ENCODE measurements at regions not wholly inside any gene's neighbourhood (a gene's known extent, or its start where the extent isn't known, plus 50 kb on each side); places are given as distances from the start of the nearest gene placed in this dataset.
A peak's percentile ranks its signal among the peaks of the same experiment; 100 is the strongest.

DNA sequence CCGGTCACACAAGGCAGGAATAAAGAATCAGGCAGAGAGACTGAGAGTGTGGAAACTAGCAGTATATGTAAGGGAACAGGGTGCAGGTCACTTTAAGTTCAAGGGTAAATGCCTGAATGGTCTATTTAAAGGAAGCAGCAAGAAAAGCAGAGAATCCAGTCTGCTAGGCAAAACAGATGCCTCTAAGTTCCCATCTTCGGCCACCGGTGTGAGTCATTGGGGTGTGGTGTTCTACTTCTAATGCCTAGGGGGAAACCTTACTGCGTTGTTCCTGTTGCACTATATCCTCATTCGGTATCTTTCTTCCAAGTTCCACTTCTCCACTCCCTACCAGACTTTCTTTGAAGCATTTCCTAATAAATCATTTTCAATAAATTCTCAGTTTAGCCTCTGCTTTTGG, 259.9 kb downstream of the HHIPL2 start:
- Histone ChIP-seq H2BK5ac (ENCODE audit: low read depth, low read length, poor library complexity) (no peak overlapping the region), H3K4me2 (ENCODE audit: low read length) (no peak overlapping the region), H3K4me3 (ENCODE audit: low read depth, low read length) (no peak overlapping the region), H2AK5ac (ENCODE audit: low read length) (no peak overlapping the region), H3K9me3 (ENCODE audit: insufficient read depth, low read depth, low read length) (no peaks in the 10 kb centered on the region), H2BK120ac (ENCODE audit: insufficient read depth, low read length, poor library complexity) (no peak overlapping the region), H3K36me3 (ENCODE audit: control insufficient read depth in 1 of 2, insufficient read depth in 2 of 2, low read length in 2 of 2) (no peaks in the 10 kb centered on the region), H4K12ac (ENCODE audit: low read depth, low read length) (no peak overlapping the region), H3K27me3 (ENCODE audit: insufficient read depth, low read length) (no peaks in the 10 kb centered on the region), H3K23ac (ENCODE audit: low read length) (no peak overlapping the region), H3K27ac (ENCODE audit: low read depth, low read length) (no peak overlapping the region), H3K14ac (ENCODE audit: low read length) (no peak overlapping the region), H3K18ac (ENCODE audit: low read length) (no peak overlapping the region), H4K8ac (ENCODE audit: low read depth, low read length) (no peak overlapping the region), H3K4me1 (ENCODE audit: control insufficient read depth in 1 of 2, insufficient read depth in 2 of 2, low read length in 2 of 2) (peaks cover 0 to 2% of the 10 kb centered on the region in 2 experiments), H2AFZ (ENCODE audit: insufficient read depth, low read length, poor library complexity) (no peak overlapping the region), H2BK12ac (ENCODE audit: low read length) (no peak overlapping the region), H3K4ac (ENCODE audit: low read depth, low read length) (no peak overlapping the region), H3K9ac (ENCODE audit: low read length) (no peak overlapping the region), H3K79me1 (ENCODE audit: low read length) (no peaks in the 10 kb centered on the region), H4K91ac (ENCODE audit: low read depth, low read length) (no peak overlapping the region), H3K79me2 (ENCODE audit: control insufficient read depth, insufficient read depth, low read length, poor library complexity) (no peaks in the 10 kb centered on the region)
- no CpG with 5 or more reads among the region's 5 CpGs for WGBS (ENCODE audit: extremely low coverage, insufficient coverage, insufficient read length)
- DNase-seq, result peak in 1 of 2 donors; percentile 16

- no CpG with 5 or more reads among the region's 3 CpGs for WGBS (ENCODE audit: extremely low coverage, insufficient coverage, insufficient read length)
- no peak overlapping the region for H2AFZ ChIP-seq (ENCODE audit: insufficient read depth, low read length, poor library complexity)
These were observed 261.9 kb downstream of the HHIPL2 start for GRCh38 chr1:222286011-222286410.

DNA sequence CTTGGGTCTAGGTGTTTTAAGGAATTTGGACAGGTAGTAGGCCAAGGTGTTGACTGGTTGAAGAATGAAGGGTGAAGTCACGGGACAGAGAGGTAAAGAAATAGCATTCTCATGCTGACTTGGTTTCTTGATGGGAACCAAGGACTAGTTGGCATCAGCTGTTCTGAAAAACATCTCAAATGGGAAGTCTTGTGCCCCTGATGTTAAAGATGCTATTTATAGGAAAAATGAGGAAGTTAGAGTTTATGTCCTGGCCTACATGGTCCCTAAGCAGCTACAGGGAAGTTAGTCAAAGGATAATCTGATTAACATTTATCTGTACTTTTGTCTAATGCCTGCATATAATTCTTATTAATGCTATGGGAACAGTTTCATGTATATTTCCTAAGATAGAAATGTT, 262.4 kb downstream of the HHIPL2 start:
- Histone ChIP-seq H3K9ac (ENCODE audit: low read length) (no peak overlapping the region), H3K79me2 (ENCODE audit: control insufficient read depth, insufficient read depth, low read length, poor library complexity) (no peaks in the 10 kb centered on the region), H3K14ac (ENCODE audit: low read length) (no peak overlapping the region), H3K27ac (ENCODE audit: low read depth, low read length) (no peak overlapping the region), H4K8ac (ENCODE audit: low read depth, low read length) (no peak overlapping the region), H4K91ac (ENCODE audit: low read depth, low read length) (no peak overlapping the region), H3K79me1 (ENCODE audit: low read length) (no peaks in the 10 kb centered on the region), H2BK5ac (ENCODE audit: low read depth, low read length, poor library complexity) (no peak overlapping the region), H2BK120ac (ENCODE audit: insufficient read depth, low read length, poor library complexity) (no peak overlapping the region), H2AK5ac (ENCODE audit: low read length) (no peak overlapping the region), H4K12ac (ENCODE audit: low read depth, low read length) (no peak overlapping the region), H3K4me2 (ENCODE audit: low read length) (no peak overlapping the region), H3K18ac (ENCODE audit: low read length) (no peak overlapping the region), H2BK12ac (ENCODE audit: low read length) (no peak overlapping the region), H3K23ac (ENCODE audit: low read length) (no peak overlapping the region), H3K4me1 (ENCODE audit: control insufficient read depth in 1 of 2, insufficient read depth in 2 of 2, low read length in 2 of 2) (peaks cover 0 to 2% of the 10 kb centered on the region in 2 experiments), H2AFZ (ENCODE audit: insufficient read depth, low read length, poor library complexity) (no peak overlapping the region), H3K4me3 (ENCODE audit: low read depth, low read length) (no peak overlapping the region), H3K36me3 (ENCODE audit: control insufficient read depth in 1 of 2, insufficient read depth in 2 of 2, low read length in 2 of 2) (no peaks in the 10 kb centered on the region), H3K9me3 (ENCODE audit: insufficient read depth, low read depth, low read length) (no peaks in the 10 kb centered on the region), H3K4ac (ENCODE audit: low read depth, low read length) (no peak overlapping the region), H3K27me3 (ENCODE audit: insufficient read depth, low read length) (no peaks in the 10 kb centered on the region)
- WGBS (ENCODE audit: extremely low coverage, insufficient coverage, insufficient read length), result no CpG with 5 or more reads among the region's 1 CpG
- no peak for DNase-seq

More at GRCh38 chr1:222286011-222286410, 261.9 kb downstream of the HHIPL2 start:
- H3K36me3 ChIP-seq (ENCODE audit: control insufficient read depth in 1 of 2, insufficient read depth in 2 of 2, low read length in 2 of 2), result no peaks in the 10 kb centered on the region
- H3K4ac ChIP-seq (ENCODE audit: low read depth, low read length), result no peak overlapping the region
- no peak overlapping the region for H4K8ac ChIP-seq (ENCODE audit: low read depth, low read length)
- H3K27ac ChIP-seq (ENCODE audit: low read depth, low read length), result no peak overlapping the region
- no peak overlapping the region for H2BK12ac ChIP-seq (ENCODE audit: low read length)
- no peak overlapping the region for H2BK120ac ChIP-seq (ENCODE audit: insufficient read depth, low read length, poor library complexity)
- H3K79me2 ChIP-seq (ENCODE audit: control insufficient read depth, insufficient read depth, low read length, poor library complexity), result no peaks in the 10 kb centered on the region
- no peak overlapping the region for H4K12ac ChIP-seq (ENCODE audit: low read depth, low read length)
- no peaks in the 10 kb centered on the region for H3K9me3 ChIP-seq (ENCODE audit: insufficient read depth, low read depth, low read length)
- H3K4me1 ChIP-seq (ENCODE audit: control insufficient read depth in 1 of 2, insufficient read depth in 2 of 2, low read length in 2 of 2), result peaks cover 0 to 2% of the 10 kb centered on the region in 2 experiments
- no peak overlapping the region for H3K14ac ChIP-seq (ENCODE audit: low read length)
- H2AK5ac ChIP-seq (ENCODE audit: low read length), result no peak overlapping the region
- no peak overlapping the region for H3K4me3 ChIP-seq (ENCODE audit: low read depth, low read length)
- no peak overlapping the region for H3K4me2 ChIP-seq (ENCODE audit: low read length)
- H2BK5ac ChIP-seq (ENCODE audit: low read depth, low read length, poor library complexity), result no peak overlapping the region
- H3K23ac ChIP-seq (ENCODE audit: low read length), result no peak overlapping the region
- H3K27me3 ChIP-seq (ENCODE audit: insufficient read depth, low read length), result no peaks in the 10 kb centered on the region
- H3K9ac ChIP-seq (ENCODE audit: low read length), result no peak overlapping the region
- no peak overlapping the region for H4K91ac ChIP-seq (ENCODE audit: low read depth, low read length)
- H3K79me1 ChIP-seq (ENCODE audit: low read length), result no peaks in the 10 kb centered on the region
- no peak for DNase-seq
- H3K18ac ChIP-seq (ENCODE audit: low read length), result no peak overlapping the region

DNA sequence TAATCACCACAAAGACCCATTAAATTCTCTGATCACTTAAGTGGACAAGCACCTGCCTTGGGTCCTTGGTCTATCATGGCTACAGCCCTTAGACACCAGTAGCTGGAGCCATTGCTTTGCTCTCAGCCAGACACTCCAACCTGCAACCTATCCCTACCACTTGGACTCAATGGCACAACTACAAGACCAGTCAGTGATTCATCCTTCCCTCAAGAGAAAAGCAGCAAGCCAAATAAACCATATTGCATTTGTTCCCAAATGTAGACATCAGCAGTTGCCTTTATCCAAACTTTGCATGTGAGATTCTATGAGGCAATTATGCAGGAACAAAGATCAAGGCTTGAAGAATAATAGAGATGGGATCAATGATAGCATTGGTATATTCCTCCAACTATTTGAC, 263.4 kb downstream of the HHIPL2 start:
- H2AK5ac ChIP-seq (ENCODE audit: low read length), result no peak overlapping the region
- no peak overlapping the region for H3K9ac ChIP-seq (ENCODE audit: low read length)
- H3K4ac ChIP-seq (ENCODE audit: low read depth, low read length), result no peak overlapping the region
- no peak overlapping the region for H3K4me3 ChIP-seq (ENCODE audit: low read depth, low read length)
- no peak overlapping the region for H2AFZ ChIP-seq (ENCODE audit: insufficient read depth, low read length, poor library complexity)
- no peak overlapping the region for H4K8ac ChIP-seq (ENCODE audit: low read depth, low read length)
- H3K4me2 ChIP-seq (ENCODE audit: low read length), result no peak overlapping the region
- H3K27ac ChIP-seq (ENCODE audit: low read depth, low read length), result no peak overlapping the region
- no peak overlapping the region for H4K12ac ChIP-seq (ENCODE audit: low read depth, low read length)
- no peak overlapping the region for H3K18ac ChIP-seq (ENCODE audit: low read length)
- H2BK12ac ChIP-seq (ENCODE audit: low read length), result no peak overlapping the region
- H4K91ac ChIP-seq (ENCODE audit: low read depth, low read length), result no peak overlapping the region
- H3K14ac ChIP-seq (ENCODE audit: low read length), result no peak overlapping the region
- H3K79me2 ChIP-seq (ENCODE audit: control insufficient read depth, insufficient read depth, low read length, poor library complexity), result no peaks in the 10 kb centered on the region
- H2BK5ac ChIP-seq (ENCODE audit: low read depth, low read length, poor library complexity), result no peak overlapping the region
- DNase-seq, result no peak
- H3K23ac ChIP-seq (ENCODE audit: low read length), result no peak overlapping the region
- H3K4me1 ChIP-seq (ENCODE audit: control insufficient read depth in 1 of 2, insufficient read depth in 2 of 2, low read length in 2 of 2), result peaks cover 0 to 2% of the 10 kb centered on the region in 2 experiments
- H2BK120ac ChIP-seq (ENCODE audit: insufficient read depth, low read length, poor library complexity), result no peak overlapping the region
- no peaks in the 10 kb centered on the region for H3K9me3 ChIP-seq (ENCODE audit: insufficient read depth, low read depth, low read length)
- H3K36me3 ChIP-seq (ENCODE audit: control insufficient read depth in 1 of 2, insufficient read depth in 2 of 2, low read length in 2 of 2), result no peaks in the 10 kb centered on the region
- no peaks in the 10 kb centered on the region for H3K27me3 ChIP-seq (ENCODE audit: insufficient read depth, low read length)
- no peaks in the 10 kb centered on the region for H3K79me1 ChIP-seq (ENCODE audit: low read length)
